NCI-H748 (cell line): ENCODE measurements at regions not wholly inside any gene's neighbourhood (a gene's known extent, or its start where the extent isn't known, plus 50 kb on each side); places are given as distances from the start of the nearest gene placed in this dataset.

Experiments used
- DNase-seq: peaks from one replicate; lab custom pipeline; 2025; ENCODE audit not compliant: unreplicated experiment; lab: John Stamatoyannopoulos, UW

DNA sequence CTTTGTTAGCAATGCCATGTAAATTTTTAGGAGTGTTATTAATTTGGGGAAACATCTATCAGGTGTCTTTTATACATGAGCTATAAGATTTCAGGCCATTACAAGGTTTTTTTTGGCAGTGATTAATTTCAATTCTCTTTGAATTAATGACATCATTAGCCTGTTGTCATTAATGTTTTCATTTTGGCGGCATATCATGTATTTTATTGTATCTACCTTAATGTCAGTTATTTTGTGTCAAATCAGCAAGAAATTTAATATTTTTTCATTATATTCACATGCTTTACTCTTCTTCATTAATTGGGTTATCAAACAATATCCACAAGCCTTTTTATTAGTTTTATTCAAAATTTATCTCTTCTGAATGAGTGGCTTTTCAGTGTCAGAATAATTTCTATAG lies 153.0 kb upstream of the CAND1 start:
- DNase-seq = no peak

DNA sequence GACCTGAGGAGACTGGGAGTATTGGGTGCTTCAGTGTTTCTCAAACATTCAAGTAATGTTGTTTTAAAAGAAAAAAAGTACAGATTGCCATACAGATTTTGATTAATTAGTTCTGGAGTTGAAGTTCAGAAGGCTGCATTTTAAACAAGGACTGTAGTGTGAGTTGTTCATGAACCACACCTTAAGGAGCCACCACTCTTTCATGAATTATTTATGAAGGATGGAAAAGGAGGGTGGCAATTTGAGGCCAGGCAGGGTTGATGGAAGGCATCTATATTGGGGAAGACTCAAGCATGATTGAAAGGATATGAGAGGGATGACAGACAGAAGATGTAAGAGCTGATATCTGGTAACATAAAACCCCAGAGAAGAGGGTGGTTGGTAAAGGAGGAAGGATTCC lies 146.6 kb upstream of the CAND1 start:
- DNase-seq = no peak

DNA sequence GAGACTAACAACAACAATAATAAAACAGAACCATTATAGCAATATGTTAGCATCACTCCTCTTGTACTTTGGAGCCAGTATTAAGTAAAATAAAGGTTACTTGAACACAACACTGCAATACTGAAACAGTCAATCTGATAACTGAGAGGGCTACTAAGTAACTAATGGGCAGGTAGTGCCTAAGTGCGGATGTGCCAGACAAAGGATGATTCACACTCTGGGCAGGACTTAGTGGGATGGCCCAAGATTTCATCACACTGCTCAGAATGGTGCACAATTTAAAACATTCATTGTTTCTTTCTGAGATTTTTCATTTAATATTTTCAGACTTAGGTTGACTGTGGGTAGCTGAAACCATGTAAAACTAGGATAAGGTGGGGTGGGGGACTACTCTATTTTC lies 131.9 kb upstream of the CAND1 start:
- no peak for DNase-seq

DNA sequence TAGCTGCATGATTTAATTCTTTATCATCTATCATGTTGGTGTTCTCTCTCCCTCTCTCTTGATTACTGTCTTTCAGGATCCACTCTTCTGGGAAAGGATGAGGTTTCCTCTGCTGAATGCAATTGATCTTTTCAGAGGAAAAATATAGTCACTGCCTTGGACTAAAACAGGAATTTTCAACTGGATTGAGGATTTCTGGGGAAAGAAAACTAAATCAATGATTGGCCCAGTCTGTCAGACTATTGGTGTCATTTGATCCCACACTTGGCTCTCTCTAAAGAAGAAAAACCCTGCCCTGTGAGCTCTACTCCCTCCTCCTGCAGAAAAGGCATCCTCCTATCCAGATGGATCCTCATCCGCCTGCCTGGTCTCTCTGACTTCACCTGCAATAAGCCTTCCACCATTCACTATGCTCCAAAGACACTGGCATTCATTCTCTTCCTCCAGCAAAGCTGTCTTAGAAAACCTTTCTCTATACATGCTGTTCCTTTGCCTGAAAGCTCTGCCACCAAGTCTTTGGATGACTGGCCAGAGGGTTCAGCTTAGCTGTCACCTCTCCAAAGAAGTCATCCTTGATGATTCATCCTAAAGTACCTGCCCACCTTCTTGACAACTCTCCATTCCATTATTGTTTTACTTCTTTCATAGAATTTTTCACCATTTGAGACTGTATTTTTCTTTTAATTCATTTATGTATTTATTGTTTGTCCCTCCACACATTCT lies 127.7 kb upstream of the CAND1 start:
- no peak for DNase-seq

DNA sequence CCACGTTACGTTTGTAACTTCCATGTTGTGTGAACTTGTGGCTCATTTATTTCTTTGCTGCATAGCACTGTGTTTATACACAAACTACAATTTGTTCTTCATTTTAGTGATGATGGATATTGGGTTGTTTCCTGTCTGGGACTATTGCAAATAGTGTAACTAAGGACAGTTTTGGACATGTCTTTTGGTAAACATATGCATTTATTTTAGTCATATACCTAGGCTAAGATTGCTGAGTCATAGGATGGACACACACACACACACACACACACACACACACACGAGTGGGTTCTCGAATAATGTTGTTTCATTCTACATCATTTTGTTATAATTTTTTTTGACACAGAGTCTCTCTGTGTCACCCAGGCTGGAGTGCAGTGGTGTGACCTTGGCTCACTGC lies 123.5 kb upstream of the CAND1 start:
- DNase-seq = no peak

DNA sequence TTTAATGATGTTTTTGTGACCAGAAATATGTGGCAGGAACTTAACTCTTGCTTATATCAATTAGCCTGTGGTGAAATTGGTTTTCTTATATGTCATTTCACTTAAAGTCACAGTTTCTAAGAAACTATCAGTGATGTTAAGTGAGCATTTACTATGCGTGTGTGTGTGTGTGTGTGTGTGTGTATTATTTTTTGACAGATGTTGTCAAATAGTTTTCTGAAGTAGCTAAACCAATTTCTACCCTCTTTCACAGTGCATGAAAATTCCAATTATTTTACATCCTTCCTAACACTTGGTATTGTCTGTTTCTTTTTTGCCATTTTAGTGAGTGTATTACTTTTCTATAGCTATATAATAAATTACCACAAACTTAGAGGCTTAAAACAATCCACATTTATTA lies 122.1 kb upstream of the CAND1 start:
- no peak for DNase-seq

DNA sequence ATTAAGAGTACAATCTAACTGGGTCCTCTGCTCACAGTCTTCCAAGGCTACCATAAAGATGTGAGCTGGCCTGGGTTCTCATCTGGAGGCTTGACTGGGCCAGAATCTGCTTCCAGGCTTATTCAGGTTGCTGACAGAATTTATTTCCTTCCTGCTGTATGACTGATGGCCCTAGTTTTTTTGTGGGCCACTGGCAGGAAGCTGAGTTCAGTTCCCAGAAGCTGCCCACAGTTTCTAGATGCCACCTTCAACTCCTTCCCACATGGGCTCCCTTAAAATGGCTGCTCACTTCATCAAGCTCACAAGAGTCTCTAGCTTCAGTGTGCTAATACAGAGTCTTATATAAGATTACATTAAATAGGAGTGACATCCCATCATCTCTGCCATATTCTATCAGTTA lies 121.7 kb upstream of the CAND1 start:
- DNase-seq = no peak

DNA sequence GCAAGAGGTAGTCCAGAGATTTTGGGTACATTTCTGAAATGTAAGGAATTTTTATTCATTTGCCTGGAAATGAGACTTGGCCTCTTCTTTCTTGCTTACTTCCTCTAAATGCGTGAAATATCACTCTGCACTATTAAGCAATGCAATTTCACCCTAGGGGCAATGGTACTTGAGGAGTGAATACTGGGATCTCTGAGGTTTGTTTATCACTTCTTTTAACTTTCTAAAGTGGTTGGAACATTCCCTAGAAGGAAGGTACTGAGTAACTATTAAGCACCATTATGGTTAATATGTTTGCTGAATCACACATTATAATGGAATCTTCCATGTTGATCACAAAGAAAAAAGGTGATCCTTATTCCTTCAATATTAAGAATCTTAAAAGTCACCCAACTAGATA lies 120.9 kb upstream of the CAND1 start:
- DNase-seq = no peak

DNA sequence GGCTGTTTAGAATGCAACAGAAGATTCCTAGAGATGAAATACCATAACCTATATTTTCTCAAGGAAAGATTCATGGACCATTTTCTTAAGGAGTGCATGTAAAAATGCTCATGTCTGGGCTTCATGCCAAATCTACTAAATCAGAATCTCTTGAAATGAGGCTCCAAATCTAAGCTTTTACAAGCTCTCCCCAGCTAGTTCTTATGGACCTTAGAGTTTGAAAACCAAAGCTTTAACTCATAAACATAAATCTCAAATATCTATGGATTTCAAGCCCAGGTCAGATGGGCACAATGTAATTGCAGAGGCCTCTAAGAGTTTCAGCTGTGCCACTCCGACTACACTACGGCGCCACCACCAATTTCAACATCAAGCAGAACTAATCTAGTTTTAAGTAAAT lies 117.3 kb upstream of the CAND1 start:
- DNase-seq = no peak

DNA sequence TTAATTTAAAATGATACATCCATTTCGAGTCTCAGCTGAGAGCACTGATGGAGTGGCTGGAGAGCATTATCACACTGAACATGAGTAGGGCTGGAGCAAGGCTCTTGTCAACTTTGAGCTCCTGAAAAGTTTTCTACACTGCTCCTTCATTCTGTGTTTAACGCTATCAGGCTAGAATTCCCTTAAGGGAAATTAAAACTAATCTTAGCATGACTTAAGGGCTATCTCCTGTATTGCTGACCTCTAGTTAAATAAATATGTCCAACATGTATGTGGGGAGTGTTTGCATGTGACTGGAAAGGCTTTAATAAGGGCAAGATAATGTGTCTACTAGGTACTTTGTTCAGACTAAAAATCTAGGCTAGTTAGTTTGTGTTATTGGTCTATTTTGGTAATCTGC lies 116.7 kb upstream of the CAND1 start:
- no peak for DNase-seq

DNA sequence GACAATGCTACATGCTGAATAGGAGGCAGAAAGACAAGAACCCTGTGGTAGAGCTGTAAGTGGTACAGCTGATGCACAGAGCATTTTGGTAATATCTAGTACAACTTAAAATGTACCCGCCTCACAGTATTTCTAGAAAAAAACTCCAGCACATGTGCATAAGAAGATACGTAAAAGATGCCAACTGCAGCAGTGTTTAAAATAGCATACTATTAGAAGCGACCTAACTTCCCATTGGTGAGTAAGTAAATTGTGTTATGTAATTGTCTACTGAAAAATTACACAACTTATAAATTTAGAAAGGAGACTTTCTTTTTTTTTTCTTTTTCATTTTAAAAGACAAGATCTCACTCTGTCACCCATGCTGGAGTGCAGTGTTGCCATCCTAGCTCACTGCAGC lies 114.3 kb upstream of the CAND1 start:
- no peak for DNase-seq

DNA sequence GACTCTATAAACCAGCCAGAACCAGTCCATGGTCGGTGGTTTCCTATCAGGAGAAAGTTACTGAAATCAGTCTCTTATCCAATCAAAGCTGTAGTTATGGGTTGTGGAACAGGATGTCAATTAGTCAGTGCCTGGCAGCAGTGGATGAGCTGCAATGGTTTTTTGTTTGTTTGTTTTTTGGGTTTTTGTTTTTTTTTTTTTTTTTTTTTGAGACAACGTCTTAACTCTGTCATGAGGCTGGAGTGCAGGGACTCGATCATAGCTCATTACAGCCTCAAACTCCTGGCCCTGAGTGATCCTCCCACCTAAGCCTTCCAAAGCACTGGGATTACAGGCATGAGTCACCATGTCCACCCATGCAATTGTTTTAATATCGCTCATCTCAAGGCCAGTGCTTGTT lies 113.3 kb upstream of the CAND1 start:
- DNase-seq = no peak

DNA sequence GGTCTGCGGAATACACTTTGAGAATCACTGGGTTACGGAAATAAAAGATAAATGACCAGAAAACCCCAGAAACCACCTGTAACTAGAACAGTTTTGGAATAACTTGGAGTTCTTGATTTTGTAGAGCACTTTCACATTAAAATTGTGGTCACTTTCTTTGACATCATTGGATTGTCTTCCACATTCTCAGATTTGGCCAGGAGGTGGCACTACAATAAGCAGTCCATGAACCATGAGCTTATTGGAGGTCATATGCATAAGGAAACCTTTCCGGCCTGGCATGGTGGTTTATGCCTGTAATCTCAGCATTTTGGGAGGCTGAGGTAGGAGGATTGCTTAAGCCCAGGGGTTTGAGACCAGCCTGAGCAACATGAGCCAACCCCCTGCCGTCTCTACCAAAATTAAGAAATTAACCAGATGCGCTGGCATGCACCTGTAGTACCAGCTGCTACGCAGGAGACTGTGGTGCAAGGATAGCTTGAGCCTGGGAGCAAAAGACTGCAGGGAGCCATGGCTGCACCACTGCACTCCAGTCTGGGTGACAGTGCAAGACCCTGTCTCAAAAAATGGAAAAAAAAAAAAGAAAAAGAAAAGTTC lies 107.7 kb upstream of the CAND1 start:
- DNase-seq = peak; percentile 49

DNA sequence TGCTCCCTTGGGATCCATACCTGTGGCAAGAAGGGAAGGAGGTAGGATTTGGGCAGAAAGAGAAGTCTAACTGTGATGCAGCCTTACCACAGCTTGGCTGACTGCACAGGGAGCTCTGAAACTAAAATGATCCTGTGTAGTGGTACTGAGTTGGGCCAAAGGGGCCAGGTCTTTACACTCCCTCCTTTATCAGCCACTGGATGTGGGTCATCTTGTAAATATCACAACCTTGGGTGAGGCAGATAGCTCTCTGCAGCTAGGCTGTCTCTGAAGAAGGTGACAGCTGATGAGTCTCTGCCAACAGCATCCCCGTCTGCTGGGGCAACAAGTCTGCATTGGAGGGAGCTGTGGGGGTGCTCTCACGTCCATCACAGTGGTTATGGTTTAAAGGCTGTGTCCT lies 95.9 kb upstream of the CAND1 start:
- DNase-seq = no peak

DNA sequence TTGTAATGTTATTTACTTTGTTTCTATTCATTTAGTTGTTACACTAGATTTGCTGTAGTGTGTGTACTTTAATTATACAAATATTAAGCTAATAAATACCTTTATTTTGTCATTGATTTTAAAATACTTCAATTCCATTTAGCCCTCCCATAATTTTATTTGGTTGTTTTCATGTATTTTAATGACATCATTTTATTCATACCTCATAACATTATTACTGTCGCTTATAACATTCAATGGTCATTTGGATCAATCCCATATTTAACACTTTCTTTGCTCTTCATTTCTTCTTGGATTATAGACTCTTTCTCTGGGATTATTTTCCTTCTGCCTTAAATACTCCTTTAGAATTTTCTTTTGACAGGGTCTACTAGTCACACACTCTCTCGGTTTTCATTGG lies 86.6 kb upstream of the CAND1 start:
- no peak for DNase-seq

DNA sequence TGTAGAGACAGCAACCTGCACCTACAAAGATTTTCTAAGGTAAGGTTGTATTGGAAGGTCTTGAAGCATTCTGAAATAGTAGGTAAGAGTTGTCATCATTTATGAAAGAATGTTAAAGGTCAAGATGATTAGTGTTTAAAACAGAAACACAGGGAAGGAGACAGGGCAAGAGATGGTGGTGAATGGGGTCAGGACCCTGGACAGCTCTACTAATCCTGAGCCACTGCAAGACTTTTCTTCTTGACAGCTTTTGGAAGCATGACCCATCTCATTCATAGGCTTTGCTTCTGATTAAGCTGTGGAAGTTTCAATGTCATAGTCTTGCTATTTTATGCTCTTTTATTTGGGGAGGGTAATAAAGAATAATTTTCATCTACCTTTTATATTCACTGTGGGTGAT lies 75.5 kb upstream of the CAND1 start:
- no peak for DNase-seq

DNA sequence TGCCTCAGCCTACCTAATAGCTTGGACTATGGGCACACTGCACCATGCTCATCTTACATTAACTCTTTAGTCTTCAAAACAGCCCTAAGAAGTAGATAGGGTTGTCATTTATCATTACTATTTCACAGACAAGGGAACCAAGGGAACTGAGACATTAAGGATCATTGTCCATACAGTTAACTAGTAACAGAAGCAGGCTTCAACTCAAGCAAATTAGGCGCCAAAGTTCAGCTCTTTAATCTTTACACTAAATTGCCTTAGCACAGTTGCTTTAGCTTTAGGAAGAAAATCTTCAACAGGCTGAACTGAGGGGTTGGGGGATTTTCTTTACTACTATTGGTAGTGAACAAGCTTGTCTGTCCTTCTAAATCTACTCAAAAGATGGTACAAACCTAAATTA lies 68.8 kb upstream of the CAND1 start:
- DNase-seq = no peak

DNA sequence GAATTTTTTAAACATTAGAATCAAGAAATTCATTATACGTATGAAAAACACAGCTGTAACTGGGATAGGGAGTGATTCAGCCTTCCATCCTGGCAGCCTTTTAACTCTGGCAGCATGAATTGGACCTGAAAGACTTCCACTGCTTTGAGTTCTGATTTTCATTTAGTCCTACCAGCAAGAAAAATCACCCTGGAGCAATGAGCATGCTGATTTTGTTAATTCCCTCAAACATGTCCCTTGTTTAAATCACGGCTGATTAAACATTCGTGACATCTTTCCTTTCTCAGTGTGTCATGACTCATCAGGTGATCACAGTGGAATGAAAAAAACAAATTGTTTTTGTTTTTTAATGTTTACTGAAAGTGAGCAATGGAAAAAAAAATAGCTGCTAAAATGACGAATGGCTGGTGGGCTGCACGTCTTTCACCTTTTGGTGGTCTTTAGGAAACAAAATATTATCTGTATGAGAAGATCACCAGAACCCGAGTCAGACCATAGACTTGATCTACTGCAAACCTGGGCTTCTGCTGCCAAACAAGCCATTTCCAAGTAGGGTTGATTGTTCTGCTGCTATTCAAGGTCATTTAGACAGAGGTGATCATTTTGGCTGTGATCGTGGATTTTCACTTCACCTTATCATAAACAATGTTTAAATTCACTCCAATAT lies 67.0 kb upstream of the CAND1 start:
- no peak for DNase-seq

DNA sequence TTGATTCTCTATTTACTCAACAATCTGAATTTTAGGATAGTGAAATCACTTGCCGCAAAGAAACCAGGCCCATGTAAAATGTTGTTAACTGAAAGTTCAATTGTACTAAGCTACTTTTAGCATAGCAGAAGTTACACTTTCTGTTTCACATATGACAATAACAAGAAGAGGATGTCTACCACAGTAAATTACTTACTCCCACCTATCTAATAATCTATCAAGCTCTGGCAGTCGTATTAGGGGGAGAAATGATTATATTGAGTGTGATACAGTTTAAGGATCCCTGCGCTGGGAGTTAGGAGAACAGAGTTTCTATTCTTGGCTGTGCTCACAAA lies 66.5 kb upstream of the CAND1 start:
- DNase-seq = no peak

DNA sequence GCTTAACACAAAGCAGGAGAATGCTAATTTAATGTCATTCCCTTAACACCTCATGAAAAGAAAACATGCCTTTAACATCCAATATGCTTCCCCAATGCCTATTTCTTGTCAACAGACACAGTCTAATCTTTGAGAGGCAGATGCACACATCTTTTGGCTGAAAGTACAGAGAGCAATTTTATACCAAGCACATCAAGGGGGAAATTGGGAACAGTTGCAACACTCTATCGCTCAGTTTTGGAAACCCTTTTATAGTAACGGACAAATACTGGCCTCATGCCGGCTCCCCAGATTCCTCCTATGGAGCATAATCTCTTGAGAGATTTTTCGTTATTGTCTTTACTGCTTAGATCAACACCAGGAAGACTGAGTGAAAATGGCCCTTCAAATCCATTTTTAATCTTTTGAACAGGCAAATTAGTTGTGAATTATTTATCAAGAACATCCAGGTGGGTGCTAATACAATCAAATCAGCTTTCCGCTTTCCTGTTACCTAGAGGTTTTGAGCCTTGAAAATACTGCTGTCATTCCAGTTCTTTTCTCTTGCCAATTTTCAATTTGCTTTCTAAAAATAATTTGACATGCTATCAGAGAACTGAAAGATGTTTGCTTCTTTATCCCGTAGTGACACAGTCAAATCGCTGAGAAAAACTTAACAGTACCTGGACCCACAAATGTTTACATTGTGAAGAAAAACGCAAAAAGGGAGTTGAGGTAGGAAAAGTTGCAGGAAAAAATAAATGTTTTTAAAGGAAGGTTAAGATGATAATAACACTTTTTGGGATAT lies 60.7 kb upstream of the CAND1 start:
- DNase-seq = no peak

DNA sequence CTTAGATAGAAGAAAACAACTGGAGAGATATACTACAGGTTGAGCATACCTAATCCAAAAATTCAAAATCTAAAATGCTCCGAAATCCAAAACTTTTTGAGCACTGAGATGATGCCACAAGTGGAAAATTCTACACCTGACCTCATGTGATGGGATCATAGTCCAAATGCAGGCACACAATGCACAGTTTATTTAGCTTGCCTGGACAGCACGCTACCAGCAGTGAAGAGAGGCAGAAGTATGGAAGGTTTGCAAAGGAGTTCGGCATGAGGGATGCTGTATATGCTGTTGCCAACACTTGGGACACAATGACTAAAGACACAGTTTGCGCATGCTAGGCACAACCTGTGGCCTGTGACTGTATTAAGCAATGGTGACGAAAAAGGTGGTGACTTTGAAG lies 58.1 kb upstream of the CAND1 start:
- no peak for DNase-seq

DNA sequence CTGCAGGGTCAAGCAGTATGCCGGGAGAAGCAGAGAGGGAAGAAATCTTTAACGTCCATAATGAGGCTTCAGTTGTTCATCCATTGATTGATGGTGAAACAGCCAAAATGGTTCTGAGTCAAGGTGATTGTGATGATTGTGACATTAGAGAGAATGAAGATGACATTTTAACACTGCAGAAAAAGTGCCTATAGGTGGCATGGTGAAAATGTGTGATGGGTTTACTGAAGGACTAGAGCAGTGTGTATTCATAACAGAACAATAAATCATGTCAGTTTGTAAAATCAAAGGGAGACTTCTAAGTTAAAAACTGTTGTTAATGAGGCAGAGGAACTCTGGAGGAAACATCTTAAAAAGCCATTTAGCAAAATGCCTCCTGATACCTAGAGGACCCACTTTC lies 57.7 kb upstream of the CAND1 start:
- no peak for DNase-seq
